ENCODE measurements at regions not wholly inside any gene's neighbourhood (a gene's known extent, or its start where the extent isn't known, plus 50 kb on each side); places are given as distances from the start of the nearest gene placed in this dataset.

DNA sequence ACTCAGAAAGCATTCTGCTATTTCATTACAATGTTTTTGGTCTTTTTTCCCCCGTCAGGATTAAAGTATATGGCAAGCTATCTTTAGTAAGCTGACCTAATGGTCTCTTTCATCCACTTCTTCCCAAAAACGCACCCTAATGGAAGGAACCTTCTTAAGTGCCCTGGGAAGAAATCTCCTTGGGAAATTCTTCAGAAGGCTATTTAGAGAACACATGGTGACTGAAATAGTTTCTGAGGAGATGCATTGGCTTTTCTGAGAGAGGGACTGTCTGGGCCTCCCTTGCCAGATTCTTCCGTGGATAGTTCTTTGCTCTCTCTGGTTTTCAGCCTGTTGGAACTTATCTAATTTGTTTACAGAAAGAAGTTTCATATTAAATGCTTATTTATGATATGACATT is 524.1 kb upstream of the MEF2C start:
- no peak for TF ChIP-seq POLR2A (IDR thresholded peaks at IDR 0.05)
- no peak for TF ChIP-seq CTCF (IDR thresholded peaks at IDR 0.05)
- no peak for TF ChIP-seq POLR2AphosphoS5 (IDR thresholded peaks at IDR 0.05)
- no peak for TF ChIP-seq EP300 (IDR thresholded peaks at IDR 0.05; ENCODE audit: low read depth)
